Hematopoietic multipotent progenitor cell treated with erythropoietin and hydrocortisone succinate and interleukin-3 and kit ligand, for 15 days (in vitro differentiated cells): ENCODE measurements at regions not wholly inside any gene's neighbourhood (a gene's known extent, or its start where the extent isn't known, plus 50 kb on each side); places are given as distances from the start of the nearest gene placed in this dataset.

Experiments
- DNase-seq: peaks from one replicate; pipeline ENCODE4 v3.0.0-alpha.2; 2015; ENCODE audit warnings: low spot score

- no peak for DNase-seq
These were observed 308.8 kb upstream of the ADAMTS16 start for GRCh38 chr5:4831325-4831724.

DNA sequence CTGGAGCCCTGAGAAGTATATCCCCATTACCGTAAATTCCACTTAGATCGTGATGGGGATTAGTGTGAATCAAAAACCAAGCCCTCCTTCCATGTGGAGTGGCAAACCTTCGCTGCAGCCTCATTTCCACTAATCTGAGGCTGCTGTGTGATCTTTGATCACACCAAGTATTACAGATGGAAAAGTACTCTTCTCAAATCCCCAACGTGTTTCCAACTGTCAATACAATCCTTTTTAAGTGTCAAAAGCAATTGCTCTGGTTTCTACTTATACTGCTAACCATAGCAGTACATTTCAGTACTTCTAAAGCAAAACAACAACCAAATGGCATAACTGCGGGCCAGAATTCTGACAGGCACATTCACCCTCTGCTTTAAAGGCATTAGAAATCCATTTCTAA, 307.7 kb upstream of the ADAMTS16 start:
- no peak for DNase-seq

- no peak for DNase-seq
These were observed 306.9 kb upstream of the ADAMTS16 start for GRCh38 chr5:4833104-4833738.

DNA sequence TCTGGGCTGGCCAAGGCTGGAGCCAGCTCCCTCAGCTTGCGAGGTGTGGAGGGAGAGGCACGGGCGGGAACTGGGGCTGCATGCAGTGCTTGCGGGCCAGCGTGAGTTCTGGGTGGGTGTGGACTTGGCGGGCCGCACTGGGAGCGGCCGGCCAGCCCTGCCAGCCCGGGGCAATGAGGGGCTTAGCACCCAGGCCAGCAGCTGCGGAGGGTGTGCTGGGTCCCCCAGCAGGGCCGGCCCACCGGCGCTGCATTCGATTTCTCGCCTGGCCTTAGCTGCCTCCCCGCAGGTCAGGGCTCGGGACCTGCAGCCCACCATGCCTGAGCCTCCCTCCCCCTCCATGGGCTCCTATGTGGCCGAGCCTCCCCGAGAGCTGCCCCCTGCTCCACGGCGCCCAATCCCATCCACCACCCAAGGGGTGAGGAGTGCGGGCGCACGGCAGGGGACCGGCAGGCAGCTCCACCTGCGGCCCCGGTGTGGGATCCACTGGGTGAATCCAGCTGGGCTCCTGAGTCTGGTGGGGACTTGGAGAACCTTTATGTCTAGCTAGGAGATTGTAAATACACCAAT, 302.6 kb upstream of the ADAMTS16 start:
- no peak for DNase-seq

- DNase-seq: no peak
These were observed 294.9 kb upstream of the ADAMTS16 start for GRCh38 chr5:4845221-4845620.

- no peak for DNase-seq
These were observed 292.4 kb upstream of the ADAMTS16 start for GRCh38 chr5:4847766-4848165.

GRCh38 chr5:4855036-4855435, 285.1 kb upstream of the ADAMTS16 start:
- no peak for DNase-seq

DNA sequence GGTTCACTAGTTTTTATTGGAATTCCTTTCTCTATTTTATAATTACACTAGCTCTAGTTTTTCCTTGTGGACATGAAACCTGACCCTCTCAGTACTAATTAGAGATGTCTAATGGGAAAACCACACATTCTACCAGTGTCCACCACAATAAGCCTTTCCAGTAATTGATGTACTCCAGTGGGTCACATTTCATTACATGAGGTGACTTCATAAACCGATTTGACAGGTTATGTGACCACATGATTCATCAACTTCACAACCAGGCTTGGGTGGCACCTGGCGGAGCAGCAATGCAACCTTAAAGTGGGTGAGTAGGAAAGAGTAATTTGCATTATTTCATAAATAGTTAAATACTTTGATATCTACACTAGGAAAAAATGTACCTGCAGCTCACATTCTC, 284.2 kb upstream of the ADAMTS16 start:
- DNase-seq: no peak

- DNase-seq: no peak
These were observed 282.4 kb upstream of the ADAMTS16 start for GRCh38 chr5:4857761-4858160.

DNA sequence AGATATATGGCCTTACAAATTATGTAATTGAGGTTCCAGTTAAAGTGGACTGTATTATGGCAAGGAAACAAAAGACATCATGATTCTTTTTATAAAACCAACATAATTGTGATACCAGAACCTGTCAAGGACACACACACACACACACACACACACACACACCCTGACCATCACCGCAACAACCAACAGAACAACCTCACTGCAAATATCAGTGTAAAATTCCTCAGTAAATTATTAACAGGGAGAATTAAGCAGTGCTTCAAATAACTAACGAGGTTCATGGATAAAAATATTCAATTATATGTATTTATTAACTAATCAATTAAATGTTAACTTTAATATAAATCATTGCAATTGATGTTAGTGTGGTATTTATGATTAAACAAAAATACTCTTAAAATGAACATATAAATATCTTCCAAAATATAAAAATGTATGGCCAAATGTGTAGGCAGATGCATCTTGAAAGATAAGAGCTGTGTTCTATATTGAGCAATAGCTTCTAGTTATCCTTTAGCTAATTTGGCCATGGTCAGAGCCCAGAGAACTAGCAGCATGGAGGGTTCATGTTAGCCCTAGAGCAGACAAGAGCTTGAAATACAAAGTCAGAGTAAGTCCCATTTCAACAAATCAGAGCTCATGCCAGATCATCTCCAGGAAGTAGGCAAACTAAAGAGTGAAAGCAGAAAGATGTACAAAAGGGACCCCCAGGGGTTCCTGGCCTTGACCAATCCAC, 280.5 kb upstream of the ADAMTS16 start:
- no peak for DNase-seq

- DNase-seq: no peak
These were observed 279.5 kb upstream of the ADAMTS16 start for GRCh38 chr5:4860631-4861030.

- DNase-seq: no peak
These were observed 277.6 kb upstream of the ADAMTS16 start for GRCh38 chr5:4862500-4862899.

GRCh38 chr5:4866131-4866659, 273.9 kb upstream of the ADAMTS16 start:
- DNase-seq: no peak

DNA sequence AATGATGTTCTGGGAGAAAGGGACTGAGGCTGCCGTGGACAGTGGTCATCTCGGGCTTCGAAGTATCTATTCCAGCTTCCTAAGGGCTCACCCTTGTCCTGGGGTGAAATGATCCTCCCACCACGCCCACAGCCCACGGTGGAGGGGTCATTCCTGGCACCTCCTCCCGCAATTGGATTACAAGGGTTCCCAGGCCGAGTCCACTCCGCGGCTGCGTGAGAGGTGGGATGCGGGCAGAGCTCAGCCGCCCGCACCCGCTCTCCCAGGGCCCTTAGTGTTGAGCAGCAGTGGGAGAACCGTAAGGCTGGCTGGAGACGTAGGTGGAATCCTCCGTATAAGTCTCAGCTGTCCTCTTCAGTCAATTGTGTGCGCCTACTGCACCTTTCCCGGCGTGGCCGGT, 273.3 kb upstream of the ADAMTS16 start:
- no peak for DNase-seq

DNA sequence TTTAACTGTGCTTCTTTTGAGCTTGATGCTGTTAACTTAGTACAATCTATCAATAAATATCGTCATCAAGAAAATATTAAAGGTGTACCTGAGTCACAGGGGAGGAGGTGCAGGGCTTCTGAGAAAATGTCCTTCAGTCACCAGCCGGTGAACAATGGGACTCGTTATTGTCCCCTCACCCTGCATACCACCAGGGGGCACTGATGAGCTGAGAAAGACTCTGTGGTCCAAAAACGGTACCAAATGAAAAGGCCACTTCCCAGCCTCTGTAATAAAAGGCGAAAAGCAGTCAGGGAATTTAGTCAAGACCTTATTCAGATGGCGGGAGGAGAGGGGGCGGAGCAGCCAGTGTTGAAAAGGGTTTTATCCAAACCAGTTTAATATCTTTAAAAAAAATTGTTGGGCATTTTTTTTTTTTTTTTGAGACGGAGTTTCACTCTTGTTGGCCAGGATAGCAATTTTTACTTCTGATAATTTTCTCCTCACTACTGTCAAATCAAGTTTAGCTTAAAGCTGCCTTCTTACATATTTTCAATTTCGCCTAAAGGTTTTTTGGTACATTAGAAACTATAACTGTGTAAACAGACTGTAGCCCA, 271.9 kb upstream of the ADAMTS16 start:
- peak; percentile 41 for DNase-seq

GRCh38 chr5:4873652-4874051, 266.5 kb upstream of the ADAMTS16 start:
- DNase-seq: no peak

GRCh38 chr5:4874097-4874496, 266.0 kb upstream of the ADAMTS16 start:
- no peak for DNase-seq

DNA sequence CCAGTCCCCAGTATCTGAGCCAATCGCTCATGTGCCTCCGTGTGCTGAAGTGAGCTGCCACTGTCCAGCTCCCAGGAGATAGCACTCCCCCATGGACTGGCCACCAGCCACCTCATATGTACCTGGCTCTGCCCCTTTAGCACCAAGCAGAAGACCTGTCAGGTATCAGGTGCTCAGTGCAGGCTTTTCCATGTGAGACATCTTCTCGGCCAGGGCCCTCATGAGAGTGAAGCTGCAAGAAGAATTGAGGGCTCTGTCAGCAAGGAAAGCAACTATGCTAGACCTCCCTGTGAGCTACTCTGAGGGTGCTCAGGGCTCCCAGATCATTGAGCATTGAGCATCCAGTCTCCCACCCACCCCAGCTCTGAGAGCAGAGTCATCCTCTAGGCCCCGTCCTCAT, 264.2 kb upstream of the ADAMTS16 start:
- DNase-seq: no peak

DNA sequence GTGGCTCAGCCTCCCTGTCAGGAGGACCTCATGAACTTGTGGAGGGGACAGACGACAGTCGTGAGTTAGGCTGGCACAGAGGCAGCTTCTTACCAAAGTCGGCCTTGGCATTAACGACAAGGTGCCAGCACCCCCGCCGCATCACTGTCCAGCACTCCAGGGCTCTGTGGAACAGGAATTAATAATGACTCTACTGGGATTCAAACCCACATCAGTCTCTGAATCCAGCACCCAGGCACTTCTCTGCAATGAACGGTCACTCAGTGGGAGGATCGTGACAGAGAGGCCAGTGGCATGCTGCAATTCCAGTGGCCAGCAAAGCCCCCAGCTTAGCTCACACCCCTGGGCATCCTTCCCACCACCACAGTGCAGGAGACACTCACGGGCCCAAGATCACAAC, 263.3 kb upstream of the ADAMTS16 start:
- no peak for DNase-seq

GRCh38 chr5:4877579-4877978, 262.6 kb upstream of the ADAMTS16 start:
- DNase-seq: no peak

DNA sequence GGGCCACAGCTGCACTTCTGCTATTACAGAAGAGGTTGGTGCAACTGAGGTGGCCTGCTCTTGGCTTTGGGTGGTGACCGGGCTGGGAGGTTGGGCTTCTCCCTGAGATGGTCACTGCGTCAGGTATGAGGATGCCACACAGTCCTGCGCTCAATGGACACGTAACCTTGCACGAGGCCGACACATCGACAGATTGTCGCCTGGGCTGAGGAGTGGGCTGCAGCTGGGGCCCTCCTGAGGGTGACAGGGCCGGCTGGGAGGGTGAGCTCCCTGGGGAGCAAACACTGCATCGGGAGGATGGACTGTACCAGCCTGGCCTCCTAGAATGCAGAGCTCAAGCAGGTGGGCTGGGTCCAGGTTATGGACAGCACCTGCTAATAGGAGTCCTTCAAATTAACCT, 261.1 kb upstream of the ADAMTS16 start:
- no peak for DNase-seq

DNA sequence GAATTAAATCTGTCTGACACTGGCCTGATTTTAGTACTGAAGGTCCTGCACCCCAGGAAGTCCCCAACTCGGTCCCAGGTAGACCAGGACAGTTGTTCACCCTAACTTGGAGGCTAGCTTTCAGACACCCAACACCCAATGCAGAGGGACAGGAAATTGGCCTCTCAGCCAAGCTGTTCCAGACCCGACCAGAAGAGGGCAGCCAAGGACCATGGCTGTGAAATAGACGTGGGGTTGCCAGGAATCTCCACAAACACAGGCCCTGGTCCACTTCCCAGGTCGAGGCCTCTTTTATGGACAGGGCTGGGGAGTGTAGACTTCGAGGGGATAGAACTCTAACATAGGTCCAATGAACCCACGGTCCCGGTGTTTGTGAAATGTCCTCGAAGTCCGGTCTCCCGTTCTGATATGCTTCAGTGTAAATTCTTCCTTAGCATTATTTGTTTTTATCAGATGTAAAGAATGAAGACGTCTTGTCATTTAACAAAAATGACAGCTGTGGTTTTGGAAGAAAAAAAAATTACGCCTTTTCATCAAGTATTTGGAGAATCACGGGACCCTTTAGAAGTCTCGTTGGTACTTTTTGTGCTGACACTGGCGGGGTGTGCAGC, 260.3 kb upstream of the ADAMTS16 start:
- peak; percentile 9 for DNase-seq
